CD4-positive, CD25-positive, alpha-beta regulatory T cell (primary cell): ENCODE measurements at regions not wholly inside any gene's neighbourhood (a gene's known extent, or its start where the extent isn't known, plus 50 kb on each side); places are given as distances from the start of the nearest gene placed in this dataset.

Experiments used
- ATAC-seq, 2 donors: fragments of 150-1000 bp; cut with Tn5 transposase; one replicate each; pipeline ENCODE4 v1.10.0; 2021; ENCODE audit warnings: low read depth in 2 of 2, moderate number of reproducible peaks in 2 of 2, moderate library complexity in 1 of 2
- DNase-seq, 3 donors: peaks; one replicate each; pipeline versions ENCODE4 v3.0.0 to v3.0.0-alpha.2; 2012 to 2022; ENCODE audit warnings: mixed read lengths in 1 of 3
- H3K27ac ChIP-seq: one replicate; pipeline ENCODE4 v1.7.0; 2013; ENCODE audit warnings: mild to moderate bottlenecking, low read length; ENCODE audit not compliant: insufficient read depth, poor library complexity, severe bottlenecking
- H3K27me3 ChIP-seq: one replicate; pipeline ENCODE4 v1.7.0; 2013; ENCODE audit warnings: low read length; ENCODE audit not compliant: control insufficient read depth, insufficient read depth
- H3K36me3 ChIP-seq: one replicate; pipeline ENCODE4 v1.7.0; 2013; ENCODE audit warnings: mild to moderate bottlenecking, low read length, moderate library complexity; ENCODE audit not compliant: control insufficient read depth, insufficient read depth
- H3K4me1 ChIP-seq: 2 replicates; pipeline ENCODE4 v1.7.0; 2013; ENCODE audit warnings: mild to moderate bottlenecking, low read length; ENCODE audit not compliant: insufficient read depth, control insufficient read depth, poor library complexity, severe bottlenecking
- H3K4me3 ChIP-seq: one replicate; pipeline ENCODE4 v1.7.0; 2013; ENCODE audit warnings: low read depth, mild to moderate bottlenecking, low read length, moderate library complexity
- H3K9me3 ChIP-seq, 2 experiments: 1 replicate in 1 of 2; 2 replicates in 1 of 2; pipeline ENCODE4 v1.7.0; 2013; ENCODE audit warnings: low read length in 2 of 2, mild to moderate bottlenecking in 1 of 2, moderate library complexity in 1 of 2; ENCODE audit not compliant: control insufficient read depth in 2 of 2
- H3K27ac Mint-ChIP-seq, 3 donors: one replicate each; pipeline ENCODE4 v1.8.0; 2020 to 2022; ENCODE audit warnings: mild to moderate bottlenecking in 3 of 3, mixed read lengths in 3 of 3, moderate library complexity in 2 of 3
- H3K27me3 Mint-ChIP-seq: one replicate; pipeline ENCODE4 v1.8.0; 2022; ENCODE audit warnings: mild to moderate bottlenecking, mixed read lengths
- H3K36me3 Mint-ChIP-seq: one replicate; pipeline ENCODE4 v1.8.0; 2020; ENCODE audit warnings: mixed read lengths
- H3K4me1 Mint-ChIP-seq, 4 donors: one replicate each; pipeline ENCODE4 v1.8.0; 2020 to 2022; ENCODE audit warnings: mixed read lengths in 4 of 4, mild to moderate bottlenecking in 1 of 4
- H3K4me3 Mint-ChIP-seq, 4 donors: one replicate each; pipeline ENCODE4 v1.8.0; 2020 to 2022; ENCODE audit warnings: mild to moderate bottlenecking in 4 of 4, mixed read lengths in 4 of 4, moderate library complexity in 3 of 4
- H3K9me3 Mint-ChIP-seq, 7 donors: one replicate each; pipeline ENCODE4 v1.8.0; 2020 to 2022; ENCODE audit warnings: mixed read lengths in 7 of 7, mild to moderate bottlenecking in 3 of 7, moderate library complexity in 2 of 7

- no peaks in the 10 kb centered on the region for H3K9me3 ChIP-seq
- no peak overlapping the region for H3K4me3 ChIP-seq
- no peaks in the 10 kb centered on the region for H3K27me3 Mint-ChIP-seq
- H3K36me3 ChIP-seq: no peaks in the 10 kb centered on the region
- H3K27me3 ChIP-seq: no peaks in the 10 kb centered on the region
- no peak for DNase-seq
- peaks cover 0 to 3% (median 0%) of the 10 kb centered on the region in 7 donors for H3K9me3 Mint-ChIP-seq
- no peaks in the 10 kb centered on the region for H3K36me3 Mint-ChIP-seq
- H3K4me3 Mint-ChIP-seq: no peak overlapping the region
- peaks cover 7% of the 10 kb centered on the region for H3K4me1 ChIP-seq
- H3K27ac ChIP-seq: no peak overlapping the region
- no peak overlapping the region for H3K27ac Mint-ChIP-seq
- H3K4me1 Mint-ChIP-seq: peaks cover 8 to 15% (median 11%) of the 10 kb centered on the region in 4 donors
- ATAC-seq: no peak
Observed at GRCh38 chr10:21403256-21404015, 122.0 kb downstream of the SKIDA1 start.

- H3K4me3 ChIP-seq: no peak overlapping the region
- ATAC-seq (no peak), DNase-seq (no peak)
- no peaks in the 10 kb centered on the region for H3K27me3 ChIP-seq
- no peak overlapping the region for H3K27ac Mint-ChIP-seq
- peaks cover 8 to 13% (median 11%) of the 10 kb centered on the region in 4 donors for H3K4me1 Mint-ChIP-seq
- no peaks in the 10 kb centered on the region for H3K36me3 ChIP-seq
- H3K27ac ChIP-seq: no peak overlapping the region
- peaks cover 7% of the 10 kb centered on the region for H3K4me1 ChIP-seq
- H3K9me3 ChIP-seq: no peaks in the 10 kb centered on the region
- no peak overlapping the region for H3K4me3 Mint-ChIP-seq
- H3K27me3 Mint-ChIP-seq: no peaks in the 10 kb centered on the region
- H3K36me3 Mint-ChIP-seq: no peaks in the 10 kb centered on the region
- H3K9me3 Mint-ChIP-seq: peaks cover 0 to 3% (median 0%) of the 10 kb centered on the region in 7 donors
Observed at GRCh38 chr10:21402606-21403083, 122.8 kb downstream of the SKIDA1 start.

GRCh38 chr10:21401196-21401595 is 124.3 kb downstream of the SKIDA1 start:
- Histone ChIP-seq H3K27ac (no peak overlapping the region), H3K36me3 (no peaks in the 10 kb centered on the region), H3K4me3 (no peak overlapping the region), H3K4me1 (no peaks in the 10 kb centered on the region), H3K27me3 (no peaks in the 10 kb centered on the region), H3K9me3 (no peaks in the 10 kb centered on the region)
- Mint-ChIP-seq H3K27me3 (no peaks in the 10 kb centered on the region), H3K4me1 (peaks cover 0 to under 1% (median under 1%) of the 10 kb centered on the region in 4 donors), H3K4me3 (no peak overlapping the region), H3K27ac (peak overlapping the region in 1 of 3 donors; percentile 32), H3K9me3 (peaks cover 0 to 4% (median 0%) of the 10 kb centered on the region in 7 donors), H3K36me3 (no peaks in the 10 kb centered on the region)
- ATAC-seq (no peak), DNase-seq (no peak)

GRCh38 chr10:21399392-21400035 is 126.0 kb downstream of the SKIDA1 start:
- Mint-ChIP-seq H3K36me3 (no peaks in the 10 kb centered on the region), H3K27ac (no peak overlapping the region), H3K4me3 (no peak overlapping the region), H3K4me1 (no peaks in the 10 kb centered on the region), H3K27me3 (no peaks in the 10 kb centered on the region), H3K9me3 (peaks cover 0 to 4% (median 1%) of the 10 kb centered on the region in 7 donors)
- Histone ChIP-seq H3K27me3 (no peaks in the 10 kb centered on the region), H3K4me3 (no peak overlapping the region), H3K4me1 (no peaks in the 10 kb centered on the region), H3K27ac (no peak overlapping the region), H3K36me3 (no peaks in the 10 kb centered on the region), H3K9me3 (no peaks in the 10 kb centered on the region)
- DNase-seq: no peak
- ATAC-seq: no peak

- peaks cover 4% of the 10 kb centered on the region for H3K27me3 Mint-ChIP-seq
- H3K36me3 Mint-ChIP-seq: no peaks in the 10 kb centered on the region
- H3K4me1 Mint-ChIP-seq: no peaks in the 10 kb centered on the region
- Histone ChIP-seq H3K4me3 (no peak overlapping the region), H3K27ac (no peak overlapping the region), H3K9me3 (no peaks in the 10 kb centered on the region), H3K4me1 (no peaks in the 10 kb centered on the region), H3K36me3 (no peaks in the 10 kb centered on the region), H3K27me3 (no peaks in the 10 kb centered on the region)
- no peak for ATAC-seq
- no peak for DNase-seq
- H3K27ac Mint-ChIP-seq: no peak overlapping the region
- H3K4me3 Mint-ChIP-seq: no peak overlapping the region
- H3K9me3 Mint-ChIP-seq: peaks cover 0 to 4% (median 0%) of the 10 kb centered on the region in 7 donors
Observed at GRCh38 chr10:21398563-21399231, 126.8 kb downstream of the SKIDA1 start.

- Mint-ChIP-seq H3K4me3 (no peak overlapping the region), H3K36me3 (no peaks in the 10 kb centered on the region), H3K27ac (no peak overlapping the region), H3K9me3 (peaks cover 0 to 4% (median 1%) of the 10 kb centered on the region in 7 donors), H3K27me3 (peaks cover 4% of the 10 kb centered on the region), H3K4me1 (no peaks in the 10 kb centered on the region)
- Histone ChIP-seq H3K27ac (no peak overlapping the region), H3K9me3 (no peaks in the 10 kb centered on the region), H3K4me3 (no peak overlapping the region), H3K36me3 (no peaks in the 10 kb centered on the region), H3K27me3 (no peaks in the 10 kb centered on the region), H3K4me1 (no peaks in the 10 kb centered on the region)
- DNase-seq (no peak), ATAC-seq (no peak)
Observed at GRCh38 chr10:21396889-21397288, 128.6 kb downstream of the SKIDA1 start.

- no peak for ATAC-seq
- no peaks in the 10 kb centered on the region for H3K36me3 ChIP-seq
- no peak overlapping the region for H3K4me3 ChIP-seq
- Mint-ChIP-seq H3K9me3 (peaks cover 0 to 4% (median 3%) of the 10 kb centered on the region in 7 donors), H3K27ac (no peak overlapping the region), H3K4me1 (no peaks in the 10 kb centered on the region), H3K4me3 (no peak overlapping the region), H3K27me3 (peaks cover 4% of the 10 kb centered on the region), H3K36me3 (no peaks in the 10 kb centered on the region)
- DNase-seq: no peak
- H3K9me3 ChIP-seq: no peaks in the 10 kb centered on the region
- no peak overlapping the region for H3K27ac ChIP-seq
- no peaks in the 10 kb centered on the region for H3K4me1 ChIP-seq
- H3K27me3 ChIP-seq: no peaks in the 10 kb centered on the region
Observed at GRCh38 chr10:21393931-21394330, 131.6 kb downstream of the SKIDA1 start.
